HCT116 (cell line): ENCODE measurements at regions not wholly inside any gene's neighbourhood (a gene's known extent, or its start where the extent isn't known, plus 50 kb on each side); places are given as distances from the start of the nearest gene placed in this dataset.

Source experiments
- ATAC-seq: fragments of 200-7000 bp; cut with Tn5 transposase; 2 replicates; pipeline ENCODE4 v1.9.1; 2020; ENCODE audit warnings: mild to moderate bottlenecking, moderate library complexity
- BruUV-seq: library from RNA; stranded (reverse); fragments of 400-500 nt; replicated peaks from 2 replicates; lab custom pipeline; 2021; lab: Mats Ljungman, UMichigan
- CTCF ChIA-PET: fragments of 300-600 bp; sonication (Branson Sonifier 250); formaldehyde crosslinking; loops from one replicate; lab custom pipeline; 2021; ENCODE audit warnings: antibody characterized with exemption; lab: Charles Lee
- POLR2A ChIA-PET: fragments of 300-600, 350-600 bp; sonication (Branson Sonifier 250); formaldehyde crosslinking; loops from one replicate; lab custom pipeline; 2021; ENCODE audit warnings: antibody characterized with exemption; lab: Charles Lee
- RAD21 ChIA-PET, 2 experiments: fragments of 300-600 bp; sonication (Branson Sonifier 250); formaldehyde crosslinking; loops; one replicate each; lab custom pipeline; 2023; ENCODE audit warnings: low total read pairs in 2 of 2; ENCODE audit not compliant: uncharacterized antibody in 2 of 2, unreplicated experiment in 2 of 2, low non-redundant PET in 1 of 2; lab: Charles Lee
- DNase-seq: peaks from one replicate; pipeline ENCODE4 v3.0.0-alpha.2; 2010; ENCODE audit warnings: low read depth, low spot score
- H2AFZ ChIP-seq: fragments of 200-600 bp; shearing (Covaris generic), sonication (generic); 2 replicates; pipeline ENCODE4 v1.6.1; 2017; ENCODE audit warnings: low read depth, mixed run types, mixed read lengths, antibody characterized with exemption, low read length; ENCODE audit not compliant: poor library complexity, severe bottlenecking
- H3K27ac ChIP-seq: 2 replicates; pipeline ENCODE4 v1.5.1; 2012; ENCODE audit warnings: low read depth, low read length
- H3K27me3 ChIP-seq: fragments of 200-600 bp; sonication (generic); 2 replicates; pipeline ENCODE4 v1.6.1; 2016; ENCODE audit warnings: mixed run types, low read length, mixed read lengths; ENCODE audit not compliant: insufficient read depth
- H3K36me3 ChIP-seq, 2 experiments: fragments of 200-500 bp in 1 of 2; fragments of 200-600 bp in 1 of 2; sonication (Bioruptor generic) in 1 of 2; sonication (generic) in 1 of 2; 2 replicates each; pipeline versions ENCODE4 v1.5.1 to v1.6.1; 2014 to 2016; ENCODE audit warnings: low read length in 2 of 2, inconsistent platforms in 1 of 2, mixed read lengths in 1 of 2, mixed run types in 1 of 2; ENCODE audit not compliant: insufficient read depth in 2 of 2, control insufficient read depth in 1 of 2
- H3K4me1 ChIP-seq, 2 experiments: fragments of 200-600 bp in 1 of 2; sonication (generic) in 1 of 2; 2 replicates each; pipeline versions ENCODE4 v1.5.1 to v1.6.1; 2012 to 2017; ENCODE audit warnings: low read length in 2 of 2, inconsistent platforms in 1 of 2, mild to moderate bottlenecking in 1 of 2, mixed read lengths in 1 of 2, mixed run types in 1 of 2, moderate library complexity in 1 of 2; ENCODE audit not compliant: insufficient read depth in 2 of 2, control insufficient read depth in 1 of 2
- H3K4me2 ChIP-seq: fragments of 200-600 bp; sonication (generic); 2 replicates; pipeline ENCODE4 v1.6.1; 2017; ENCODE audit warnings: mixed run types, low read length, mixed read lengths
- H3K4me3 ChIP-seq, 2 experiments: fragments of 200-600 bp in 1 of 2; sonication (generic) in 1 of 2; replicated peaks in 1 of 2; 2 replicates each; pipeline ENCODE4 v1.5.1; 2011 to 2016; ENCODE audit warnings: low read length in 2 of 2, control low read depth in 1 of 2, low read depth in 1 of 2, mild to moderate bottlenecking in 1 of 2, mixed read lengths in 1 of 2, mixed run types in 1 of 2
- H3K79me2 ChIP-seq: fragments of 200-600 bp; sonication (generic); 2 replicates; pipeline ENCODE4 v1.6.1; 2017; ENCODE audit warnings: mild to moderate bottlenecking, mixed run types, low read length, moderate library complexity, mixed read lengths; ENCODE audit not compliant: insufficient read depth
- H3K9ac ChIP-seq: fragments of 200-600 bp; sonication (generic); 2 replicates; pipeline ENCODE4 v1.6.1; 2016; ENCODE audit warnings: low read length, mixed read lengths
- H3K9me2 ChIP-seq: fragments of 200-600 bp; sonication (generic), shearing (Covaris generic); 2 replicates; pipeline ENCODE4 v1.6.1; 2017; ENCODE audit warnings: mixed run types, mild to moderate bottlenecking, moderate library complexity; ENCODE audit not compliant: insufficient read depth
- H3K9me3 ChIP-seq, 2 experiments: fragments of 200-500 bp in 1 of 2; fragments of 200-600 bp in 1 of 2; sonication (Bioruptor generic) in 1 of 2; sonication (generic) in 1 of 2; 2 replicates each; pipeline ENCODE4 v1.6.1; 2014 to 2017; ENCODE audit warnings: low read length in 2 of 2, mixed read lengths in 2 of 2, inconsistent platforms in 1 of 2, low read depth in 1 of 2, mild to moderate bottlenecking in 1 of 2, mixed run types in 1 of 2, moderate library complexity in 1 of 2; ENCODE audit not compliant: control insufficient read depth in 1 of 2, insufficient read depth in 1 of 2
- H4K20me1 ChIP-seq: fragments of 200-600 bp; sonication (generic), shearing (Covaris generic); 2 replicates; pipeline ENCODE4 v1.6.1; 2017; ENCODE audit warnings: mixed run types, mild to moderate bottlenecking, moderate library complexity; ENCODE audit not compliant: insufficient read depth
- CEBPB ChIP-seq: IDR thresholded peaks from 2 replicates; pipeline ENCODE4 v1.6.1; 2012; ENCODE audit warnings: low read depth
- CTCF ChIP-seq, 3 experiments: fragments of 200-600 bp in 1 of 3; sonication (generic) in 1 of 3; IDR thresholded peaks in 2 of 3; conservative IDR thresholded peaks in 1 of 3; 2 replicates each; pipeline ENCODE4 v1.5.1; 2012 to 2017; ENCODE audit warnings: low read depth in 2 of 3, low read length in 2 of 3, antibody characterized with exemption in 1 of 3, borderline replicate concordance in 1 of 3, control low read depth in 1 of 3, mild to moderate bottlenecking in 1 of 3, mixed read lengths in 1 of 3, mixed run types in 1 of 3, moderate library complexity in 1 of 3; ENCODE audit not compliant: insufficient read depth in 1 of 3
- ELF1 ChIP-seq: IDR thresholded peaks from 2 replicates; pipeline ENCODE4 v1.6.1; 2012; ENCODE audit warnings: low read depth, borderline replicate concordance
- EZH2 ChIP-seq: fragments of 200-600 bp; sonication (generic); IDR thresholded peaks from 2 replicates; pipeline ENCODE4 v1.6.1; 2017; ENCODE audit warnings: antibody characterized with exemption, mixed run types
- EZH2phosphoT487 ChIP-seq: fragments of 200-600 bp; IDR thresholded peaks from 2 replicates; pipeline ENCODE4 v1.6.1; 2018; ENCODE audit warnings: antibody characterized with exemption, borderline replicate concordance
- FOSL1 ChIP-seq: IDR thresholded peaks from 2 replicates; pipeline ENCODE4 v1.6.1; 2012; ENCODE audit warnings: low read depth
- JUND ChIP-seq: IDR thresholded peaks from 2 replicates; pipeline ENCODE4 v1.6.1; 2012
- MAX ChIP-seq: IDR thresholded peaks from 2 replicates; pipeline ENCODE4 v1.6.1; 2012
- POLR2A ChIP-seq: IDR thresholded peaks from 2 replicates; pipeline ENCODE4 v1.7.0; 2011; ENCODE audit warnings: borderline replicate concordance; ENCODE audit not compliant: insufficient read depth, insufficient read length; ENCODE audit errors: extremely low read depth
- RAD21 ChIP-seq: IDR thresholded peaks from 2 replicates; pipeline ENCODE4 v1.6.1; 2012; ENCODE audit warnings: low read depth, mild to moderate bottlenecking
- REST ChIP-seq: IDR thresholded peaks from 2 replicates; pipeline ENCODE4 v1.6.1; 2012; ENCODE audit warnings: low read depth
- SRF ChIP-seq: IDR thresholded peaks from 2 replicates; pipeline ENCODE4 v1.6.1; 2012; ENCODE audit warnings: low read depth
- TCF7L2 ChIP-seq: IDR thresholded peaks from 2 replicates; pipeline ENCODE4 v1.7.0; 2011; ENCODE audit warnings: borderline replicate concordance, inconsistent platforms; ENCODE audit not compliant: insufficient read depth, insufficient read length; ENCODE audit errors: extremely low read depth
- YY1 ChIP-seq: IDR thresholded peaks from 2 replicates; pipeline ENCODE4 v1.6.1; 2011; ENCODE audit warnings: low read length, low read depth, moderate library complexity, mild to moderate bottlenecking; ENCODE audit not compliant: insufficient replicate concordance; ENCODE audit errors: extremely low read depth
- ZBTB33 ChIP-seq: IDR thresholded peaks from 2 replicates; pipeline ENCODE4 v1.6.1; 2011; ENCODE audit warnings: mild to moderate bottlenecking, low read length, moderate library complexity; ENCODE audit not compliant: insufficient replicate concordance; ENCODE audit errors: extremely low read depth
- ZFX ChIP-seq: fragments of 450-650 bp; IDR thresholded peaks from 2 replicates; pipeline ENCODE4 v1.6.1; 2017
- ZNF274 ChIP-seq: fragments of 200-500 bp; sonication (Bioruptor generic); IDR thresholded peaks from 2 replicates; pipeline ENCODE4 v1.6.1; 2014; ENCODE audit warnings: mild to moderate bottlenecking, low read depth, low read length, inconsistent platforms
- intact Hi-C: fragments of 100-400 bp; cut with micrococcal nuclease; formaldehyde crosslinking; loops from 2 replicates; pipeline ENCODE4 v1.10.0; 2022

- no peak for TF ChIP-seq MAX
- TF ChIP-seq CEBPB, result no peak
- TF ChIP-seq POLR2A, result no peak
Observed at GRCh38 chr12:17348311-17348710, 741.7 kb downstream of the RERGL start (continued).

- ChIA-PET CTCF (no interaction called here), RAD21 (no interaction called here), POLR2A (no interaction called here)
- Histone ChIP-seq H3K27ac (no peak overlapping the region), H3K79me2 (no peaks in the 10 kb centered on the region), H3K4me3 (no peak overlapping the region), H3K36me3 (no peaks in the 10 kb centered on the region), H3K9ac (no peak overlapping the region), H3K9me3 (0 out of 4 replicates have a peak, but pooled peaks cover 0 to 3% of the 10 kb centered on the region in 2 experiments), H3K4me2 (no peak overlapping the region), H3K27me3 (no peaks in the 10 kb centered on the region), H3K4me1 (no peaks in the 10 kb centered on the region), H2AFZ (no peak overlapping the region), H4K20me1 (no peaks in the 10 kb centered on the region), H3K9me2 (no peaks in the 10 kb centered on the region)
- intact Hi-C loops, result no loop called here
- ATAC-seq (no peak), DNase-seq (no peak)
- no TSS peak for BruUV-seq
- TF ChIP-seq EZH2phosphoT487, result no peak
- TF ChIP-seq ELF1, result no peak
- no peak for TF ChIP-seq TCF7L2
- no peak for TF ChIP-seq CTCF (IDR thresholded peaks at IDR 0.05 in 2 of 3, conservative IDR thresholded peaks at IDR 0.05 in 1 of 3; ENCODE audit: borderline replicate concordance in 1 of 3, insufficient read depth in 1 of 3, low read depth in 2 of 3, low read length in 2 of 3)
- no peak for TF ChIP-seq POLR2A
- TF ChIP-seq REST, result no peak
- TF ChIP-seq ZBTB33, result no peak
- no peak for TF ChIP-seq JUND
- no peak for TF ChIP-seq ZNF274
- TF ChIP-seq YY1, result no peak
- no peak for TF ChIP-seq CEBPB
- no peak for TF ChIP-seq EZH2
- no peak for TF ChIP-seq RAD21
- TF ChIP-seq ZFX, result no peak
- TF ChIP-seq FOSL1, result no peak
- TF ChIP-seq SRF, result no peak
Observed at GRCh38 chr12:17344649-17345048, 738.7 kb upstream of the LMO3 start.
